GM12878 (cell line): ENCODE measurements at regions not wholly inside any gene's neighbourhood (a gene's known extent, or its start where the extent isn't known, plus 50 kb on each side); places are given as distances from the start of the nearest gene placed in this dataset.

Experiments used
- CTCF ChIP-seq, 3 experiments: IDR thresholded peaks in 2 of 3; conservative IDR thresholded peaks in 1 of 3; 2 replicates each; pipeline ENCODE4 v1.5.1; 2011; ENCODE audit warnings: low read depth in 3 of 3, low read length in 3 of 3, mild to moderate bottlenecking in 3 of 3, control low read depth in 2 of 3, moderate library complexity in 2 of 3, inconsistent platforms in 1 of 3, mixed read lengths in 1 of 3; ENCODE audit not compliant: control insufficient read depth in 2 of 3, insufficient read depth in 1 of 3; ENCODE audit errors: extremely low read depth in 1 of 3
- DPF2 ChIP-seq: fragments of 450-650 bp; IDR thresholded peaks from 2 replicates; pipeline ENCODE4 v1.6.1; 2017; ENCODE audit warnings: mild to moderate bottlenecking
- EP300 ChIP-seq, 2 experiments: fragments of 150-350 bp in 1 of 2; IDR thresholded peaks; 2 replicates each; pipeline ENCODE4 v1.6.1; 2011 to 2012; ENCODE audit warnings: low read depth in 2 of 2, low read length in 2 of 2, borderline replicate concordance in 1 of 2, improper control_type of control experiment in 1 of 2, inconsistent platforms in 1 of 2; ENCODE audit not compliant: control insufficient read depth in 1 of 2
- HCFC1 ChIP-seq: fragments of 150-350 bp; IDR thresholded peaks from 2 replicates; pipeline ENCODE4 v1.6.1; 2014; ENCODE audit warnings: low read length
- NFIC ChIP-seq: IDR thresholded peaks from 2 replicates; pipeline ENCODE4 v1.6.1; 2012; ENCODE audit warnings: low read depth, mild to moderate bottlenecking, inconsistent platforms, low read length, moderate library complexity
- POLR2A ChIP-seq: IDR thresholded peaks from 2 replicates; pipeline ENCODE4 v1.6.1; 2011; ENCODE audit warnings: low read depth, mild to moderate bottlenecking, low read length
- TF ChIP-seq, protein P1 (sequence below): IDR thresholded peaks from 2 replicates; pipeline ENCODE4 v1.6.1; 2012; ENCODE audit warnings: mild to moderate bottlenecking, low read depth, low read length
- TF ChIP-seq, protein P2 (sequence below): IDR thresholded peaks from 2 replicates; pipeline ENCODE4 v1.6.1; 2011; ENCODE audit warnings: low read depth, mild to moderate bottlenecking, low read length, moderate library complexity, borderline replicate concordance; ENCODE audit errors: extremely low read depth

- TF ChIP-seq CTCF (IDR thresholded peaks at IDR 0.05 in 2 of 3, conservative IDR thresholded peaks at IDR 0.05 in 1 of 3; ENCODE audit: control insufficient read depth in 2 of 3, extremely low read depth in 1 of 3, insufficient read depth in 1 of 3, low read depth in 3 of 3, low read length in 3 of 3) (no peak), EP300 (IDR thresholded peaks at IDR 0.05; ENCODE audit: borderline replicate concordance in 1 of 2, control insufficient read depth in 1 of 2, low read depth in 2 of 2, low read length in 2 of 2) (no peak), POLR2A (no peak), NFIC (no peak), HCFC1 (no peak), DPF2 (no peak)
- TF ChIP-seq, protein P1, sequence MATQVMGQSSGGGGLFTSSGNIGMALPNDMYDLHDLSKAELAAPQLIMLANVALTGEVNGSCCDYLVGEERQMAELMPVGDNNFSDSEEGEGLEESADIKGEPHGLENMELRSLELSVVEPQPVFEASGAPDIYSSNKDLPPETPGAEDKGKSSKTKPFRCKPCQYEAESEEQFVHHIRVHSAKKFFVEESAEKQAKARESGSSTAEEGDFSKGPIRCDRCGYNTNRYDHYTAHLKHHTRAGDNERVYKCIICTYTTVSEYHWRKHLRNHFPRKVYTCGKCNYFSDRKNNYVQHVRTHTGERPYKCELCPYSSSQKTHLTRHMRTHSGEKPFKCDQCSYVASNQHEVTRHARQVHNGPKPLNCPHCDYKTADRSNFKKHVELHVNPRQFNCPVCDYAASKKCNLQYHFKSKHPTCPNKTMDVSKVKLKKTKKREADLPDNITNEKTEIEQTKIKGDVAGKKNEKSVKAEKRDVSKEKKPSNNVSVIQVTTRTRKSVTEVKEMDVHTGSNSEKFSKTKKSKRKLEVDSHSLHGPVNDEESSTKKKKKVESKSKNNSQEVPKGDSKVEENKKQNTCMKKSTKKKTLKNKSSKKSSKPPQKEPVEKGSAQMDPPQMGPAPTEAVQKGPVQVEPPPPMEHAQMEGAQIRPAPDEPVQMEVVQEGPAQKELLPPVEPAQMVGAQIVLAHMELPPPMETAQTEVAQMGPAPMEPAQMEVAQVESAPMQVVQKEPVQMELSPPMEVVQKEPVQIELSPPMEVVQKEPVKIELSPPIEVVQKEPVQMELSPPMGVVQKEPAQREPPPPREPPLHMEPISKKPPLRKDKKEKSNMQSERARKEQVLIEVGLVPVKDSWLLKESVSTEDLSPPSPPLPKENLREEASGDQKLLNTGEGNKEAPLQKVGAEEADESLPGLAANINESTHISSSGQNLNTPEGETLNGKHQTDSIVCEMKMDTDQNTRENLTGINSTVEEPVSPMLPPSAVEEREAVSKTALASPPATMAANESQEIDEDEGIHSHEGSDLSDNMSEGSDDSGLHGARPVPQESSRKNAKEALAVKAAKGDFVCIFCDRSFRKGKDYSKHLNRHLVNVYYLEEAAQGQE, result no peak
- TF ChIP-seq, protein P2, sequence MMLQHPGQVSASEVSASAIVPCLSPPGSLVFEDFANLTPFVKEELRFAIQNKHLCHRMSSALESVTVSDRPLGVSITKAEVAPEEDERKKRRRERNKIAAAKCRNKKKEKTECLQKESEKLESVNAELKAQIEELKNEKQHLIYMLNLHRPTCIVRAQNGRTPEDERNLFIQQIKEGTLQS, result no peak
Measured at GRCh38 chr1:168970926-168971659, 135.4 kb upstream of the ATP1B1 start.
